HG02571 (cell line): ENCODE measurements at regions not wholly inside any gene's neighbourhood (a gene's known extent, or its start where the extent isn't known, plus 50 kb on each side); places are given as distances from the start of the nearest gene placed in this dataset.
A peak's percentile ranks its signal among the peaks of the same experiment; 100 is the strongest.
"Not testable (repeated sequence)": the region's sequence is repeated elsewhere in the genome, so short reads cannot be mapped to it uniquely, and the experiment has no call there.

Experiments used
- ATAC-seq: cut with Tn5 transposase; IDR thresholded peaks from one replicate; pipeline ENCODE4 v1.9.1; 2021; ENCODE audit warnings: mild to moderate bottlenecking, moderate library complexity; ENCODE audit not compliant: unreplicated experiment

DNA sequence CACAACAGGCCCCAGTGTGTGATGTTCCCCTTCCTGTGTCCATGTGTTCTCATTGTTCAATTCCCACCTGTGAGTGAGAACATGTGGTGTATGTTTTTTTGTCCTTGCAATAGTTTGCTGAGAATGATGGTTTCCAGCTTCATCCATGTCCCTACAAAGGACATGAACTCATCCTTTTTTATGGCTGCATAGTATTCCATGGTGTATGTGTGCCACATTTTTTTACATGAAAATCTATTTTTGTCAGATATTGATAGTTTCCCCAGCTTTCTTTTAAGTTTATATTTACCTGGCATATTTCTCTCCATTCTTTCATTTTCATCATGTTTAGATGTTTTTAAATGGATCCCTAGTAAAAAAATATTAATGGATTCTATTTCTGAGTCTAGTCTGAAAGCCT, 264.2 kb upstream of the UGT8 start:
- ATAC-seq: not testable (repeated sequence)

DNA sequence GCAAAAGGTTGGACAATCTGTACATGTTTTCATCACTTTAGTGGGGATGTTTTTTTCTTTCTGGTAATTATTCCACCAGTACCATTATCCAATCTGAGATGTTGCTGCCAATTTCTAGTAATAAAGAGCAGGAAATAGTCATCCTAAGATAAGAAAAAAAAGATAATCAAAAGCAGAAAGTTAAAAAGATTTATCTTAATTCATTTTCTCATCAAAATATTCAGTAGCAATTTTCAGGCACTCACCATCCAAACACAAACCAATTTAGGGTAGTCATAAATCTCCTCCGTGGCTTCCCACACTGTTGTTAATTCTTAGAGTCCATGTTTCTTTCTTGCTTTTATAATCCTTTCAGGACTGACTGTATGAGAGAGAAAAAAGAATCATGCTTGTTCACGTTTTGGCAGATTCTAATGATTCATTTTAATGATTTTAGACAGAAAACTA, 263.7 kb upstream of the UGT8 start:
- no peak for ATAC-seq

DNA sequence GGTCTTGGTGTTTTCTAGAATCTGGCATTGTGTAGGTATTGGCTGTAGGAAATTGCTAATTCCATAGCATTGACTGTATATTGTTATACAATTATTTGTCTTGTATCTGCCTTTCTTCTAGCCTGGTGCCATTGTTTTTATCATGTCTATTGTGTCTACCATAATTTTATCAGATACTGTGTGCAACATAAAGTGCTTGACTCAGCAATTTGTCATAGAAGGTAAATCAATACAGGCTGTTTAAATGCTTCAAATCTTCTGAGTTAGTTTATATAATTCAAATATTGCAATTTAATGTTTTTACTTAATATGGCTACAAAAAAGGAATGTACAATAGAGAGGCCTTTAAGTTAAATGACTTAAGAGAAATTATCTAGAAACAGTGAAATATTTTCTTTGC, 263.3 kb upstream of the UGT8 start:
- no peak for ATAC-seq

DNA sequence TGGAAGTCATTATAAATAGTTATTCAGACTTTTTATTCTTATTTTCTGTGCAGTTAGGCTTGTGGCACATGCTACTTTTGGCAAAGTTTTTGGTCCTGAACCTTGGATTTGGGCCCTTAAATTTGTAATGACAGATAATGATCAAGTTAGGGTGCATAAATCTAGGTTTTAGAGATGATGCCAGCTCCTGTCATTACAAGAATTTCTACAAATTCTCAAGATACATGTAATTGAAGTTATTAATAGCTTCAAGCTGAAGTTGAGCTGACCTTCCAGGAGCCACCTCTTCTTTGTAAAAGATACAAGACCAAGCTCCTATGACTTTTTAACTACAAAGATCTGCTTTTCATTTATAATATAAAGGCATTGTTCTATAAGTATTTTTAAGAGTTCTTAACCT, 255.6 kb upstream of the UGT8 start:
- ATAC-seq: no peak

DNA sequence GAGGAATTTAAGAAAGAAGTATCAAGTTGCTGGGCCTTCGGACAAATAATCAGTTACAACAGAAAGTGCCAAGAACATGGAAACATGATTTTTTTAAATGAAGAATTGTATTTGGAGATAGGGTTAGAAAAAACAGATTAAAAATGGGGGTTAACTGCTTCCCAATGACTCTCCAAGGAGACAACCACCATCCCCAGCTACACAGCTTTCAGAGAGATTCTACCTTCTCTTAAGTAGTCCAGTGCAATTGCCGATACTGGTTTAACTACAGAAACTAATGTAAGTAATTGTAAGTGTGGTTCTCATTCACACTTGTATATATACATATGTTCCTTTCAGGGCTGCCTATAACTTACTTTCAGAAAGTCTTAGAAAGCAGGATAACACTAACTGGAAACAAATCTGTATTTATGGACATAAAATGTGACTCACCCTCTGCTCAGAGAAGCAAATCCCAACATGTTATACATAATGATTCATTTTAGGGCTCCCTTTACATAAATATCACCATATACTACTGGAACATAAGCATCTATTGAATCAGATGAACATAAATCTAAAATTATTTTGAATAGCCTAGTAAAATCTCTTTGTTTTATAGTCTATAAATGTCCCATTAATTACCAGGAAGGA, 248.9 kb upstream of the UGT8 start:
- no peak for ATAC-seq

DNA sequence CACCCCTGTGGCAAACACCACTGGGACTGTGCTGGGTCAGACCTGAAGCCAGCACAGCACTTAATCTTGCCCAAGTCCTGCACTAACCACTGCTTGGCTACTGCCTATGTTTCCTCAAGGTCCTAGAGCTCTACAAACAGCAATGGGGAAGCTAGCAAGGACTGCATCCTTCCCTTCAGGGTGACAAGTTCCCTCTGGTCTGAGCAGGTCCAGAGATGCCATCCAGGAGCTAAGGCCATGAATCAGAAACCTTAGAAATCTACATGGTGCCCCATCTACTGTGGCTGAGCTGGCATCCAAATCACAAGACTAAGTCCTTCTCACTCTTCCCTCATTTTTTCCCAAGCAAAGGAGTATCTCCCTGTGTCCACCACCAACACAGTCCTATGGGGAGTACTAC, 239.7 kb upstream of the UGT8 start:
- ATAC-seq: no peak

DNA sequence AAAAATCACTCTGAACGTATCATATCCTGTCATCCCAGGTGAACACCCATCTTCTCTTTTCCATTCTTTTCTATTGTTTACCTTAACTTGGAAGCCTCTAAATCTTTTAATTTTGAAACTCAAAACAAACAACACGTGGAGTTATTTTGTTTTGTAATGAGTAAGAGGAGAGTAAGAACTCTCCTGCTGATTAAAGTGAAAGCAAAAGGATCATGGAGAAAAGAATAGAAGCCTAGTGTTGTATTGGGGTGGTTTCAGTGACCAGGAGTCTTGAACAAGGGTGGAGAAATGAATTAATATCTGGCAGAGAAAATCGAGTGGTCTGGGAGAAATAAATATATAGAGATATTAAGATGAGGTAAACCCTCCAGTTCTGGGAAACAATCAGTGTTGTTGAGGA, 237.4 kb upstream of the UGT8 start:
- no peak for ATAC-seq

DNA sequence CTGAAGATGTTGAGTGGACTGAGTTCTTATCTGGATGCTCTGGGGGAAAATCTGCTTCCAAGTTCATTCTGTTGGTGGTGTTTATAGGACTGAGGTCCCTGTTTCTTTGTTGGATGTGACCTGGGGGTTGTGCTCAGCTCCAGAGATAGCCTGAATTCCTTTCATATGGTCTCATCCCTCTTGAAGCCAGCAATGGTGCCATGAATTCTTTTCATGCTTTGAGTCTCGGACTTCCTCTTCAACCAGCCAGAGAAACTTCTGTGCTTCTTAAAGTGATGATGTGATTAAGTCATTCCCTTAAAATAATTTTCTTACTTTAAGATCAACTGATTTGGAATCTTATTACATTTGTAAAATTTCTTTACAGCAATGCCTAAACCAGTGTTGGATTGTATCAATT, 233.8 kb upstream of the UGT8 start:
- ATAC-seq: no peak

DNA sequence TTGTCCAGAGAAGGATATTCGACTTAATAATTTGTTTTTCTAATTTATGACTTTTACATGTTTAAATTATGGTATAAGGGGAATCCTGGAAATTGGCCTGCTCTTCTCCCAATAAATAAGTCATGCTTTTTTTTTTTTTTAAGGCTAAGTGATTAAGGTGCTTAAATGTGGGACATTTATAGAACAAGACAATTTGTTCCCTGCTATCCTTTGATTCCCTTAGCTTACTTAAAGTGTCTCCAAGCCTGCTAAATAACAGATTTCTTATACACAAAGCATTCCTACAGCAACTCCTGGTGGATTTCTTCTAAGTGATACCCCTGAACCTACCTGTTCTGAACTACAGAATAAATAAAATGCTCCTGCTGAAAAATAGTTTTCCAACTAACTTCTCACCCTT, 233.0 kb upstream of the UGT8 start:
- ATAC-seq: no peak

DNA sequence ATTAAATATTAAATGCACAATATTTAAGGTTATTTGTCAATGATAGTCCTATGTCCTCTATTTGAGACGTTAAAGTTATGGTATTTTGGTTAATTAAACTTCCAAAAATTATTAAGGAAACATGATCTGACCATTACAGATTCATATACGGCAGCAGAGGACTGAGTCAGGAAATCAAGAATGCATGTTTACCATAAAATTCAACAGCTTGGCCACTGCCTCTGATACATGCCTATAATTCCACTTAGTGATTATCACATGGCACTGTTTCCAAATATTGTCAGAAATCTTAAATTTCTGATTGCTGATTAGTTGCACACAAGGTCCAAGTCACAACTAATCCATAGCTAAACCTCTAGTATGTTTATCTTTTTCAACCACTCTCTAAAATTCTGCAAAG, 232.2 kb upstream of the UGT8 start:
- no peak for ATAC-seq

DNA sequence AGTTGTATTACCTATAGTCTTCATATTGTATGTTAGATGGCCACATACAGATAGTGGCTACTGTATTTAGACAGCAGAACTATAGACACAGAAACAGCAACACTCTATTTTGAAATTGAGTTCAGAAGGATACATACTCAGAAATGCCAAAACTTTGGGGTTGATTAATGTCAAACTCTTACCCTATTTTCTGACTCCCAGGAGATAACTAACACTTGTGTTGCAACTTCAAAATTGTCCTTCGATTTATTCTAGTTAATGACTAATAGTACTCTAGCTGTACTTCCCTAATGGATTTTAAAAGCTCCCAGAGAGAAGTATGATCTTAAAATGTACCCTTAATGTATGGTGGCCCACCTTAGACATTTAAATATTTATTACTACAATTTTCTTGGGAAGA, 229.9 kb upstream of the UGT8 start:
- ATAC-seq: no peak

DNA sequence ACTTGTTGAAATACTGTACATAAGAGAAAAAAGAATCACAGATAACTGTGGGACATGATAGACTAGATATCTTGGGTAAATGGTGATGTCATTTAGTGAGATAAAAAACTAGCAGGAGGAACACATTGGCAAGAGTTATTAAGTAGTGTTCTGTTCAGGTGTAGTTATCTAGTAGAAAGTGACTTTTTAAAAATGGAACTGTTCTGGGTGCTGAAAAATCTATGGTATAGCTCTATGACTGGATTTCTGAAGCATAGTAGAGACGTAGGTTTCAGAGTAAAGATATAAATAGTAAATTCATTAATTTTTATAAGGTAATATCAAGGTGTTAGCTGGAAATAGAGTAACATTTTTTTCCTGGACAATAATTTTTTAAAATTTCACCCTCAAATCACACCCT, 225.1 kb upstream of the UGT8 start:
- no peak for ATAC-seq

DNA sequence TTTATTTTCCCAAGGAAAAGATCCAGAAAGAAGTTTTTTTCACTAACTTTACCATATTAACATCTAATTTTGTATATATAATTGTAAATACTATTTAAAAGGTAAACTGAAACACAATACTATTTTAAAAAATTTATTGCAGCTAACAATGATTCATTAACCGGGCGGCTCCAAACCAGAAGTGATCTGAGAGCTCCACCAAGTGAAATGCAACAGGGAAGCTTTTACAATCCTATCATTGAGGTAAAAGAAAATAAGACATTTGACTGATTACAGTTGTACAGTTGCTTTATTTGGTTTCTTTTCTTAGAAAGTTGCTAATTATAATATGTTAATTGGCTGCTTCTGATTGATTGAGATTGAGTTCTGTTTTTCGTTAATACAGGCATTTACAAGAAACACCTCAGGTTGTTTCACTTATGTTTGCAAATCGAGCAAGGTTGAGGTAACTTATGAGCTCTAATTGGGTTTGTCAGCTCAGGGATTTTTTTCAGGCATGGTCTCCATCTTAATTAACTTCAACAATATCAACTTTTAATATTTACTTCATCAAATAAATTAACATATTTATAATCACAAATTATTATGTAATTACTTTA, 220.2 kb upstream of the UGT8 start:
- no peak for ATAC-seq

DNA sequence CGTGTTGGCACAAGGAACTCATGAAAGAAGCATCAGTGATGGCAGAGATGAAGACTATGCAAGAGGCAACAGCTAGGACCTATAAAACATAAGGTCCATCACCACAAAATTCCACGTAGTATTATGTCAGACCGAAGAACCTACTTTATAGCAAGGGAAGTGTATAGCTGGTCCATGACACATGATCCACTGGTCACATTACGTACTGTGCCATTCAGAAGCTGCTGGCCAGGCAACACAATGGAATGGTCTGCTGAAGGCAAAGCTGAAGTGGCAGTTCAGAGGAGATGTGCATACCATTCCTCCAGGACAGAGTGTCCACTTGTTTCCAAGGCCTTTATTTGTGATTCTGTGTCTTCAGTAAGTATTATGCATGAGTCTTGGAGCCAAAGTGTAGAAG, 215.5 kb upstream of the UGT8 start:
- ATAC-seq: no peak

DNA sequence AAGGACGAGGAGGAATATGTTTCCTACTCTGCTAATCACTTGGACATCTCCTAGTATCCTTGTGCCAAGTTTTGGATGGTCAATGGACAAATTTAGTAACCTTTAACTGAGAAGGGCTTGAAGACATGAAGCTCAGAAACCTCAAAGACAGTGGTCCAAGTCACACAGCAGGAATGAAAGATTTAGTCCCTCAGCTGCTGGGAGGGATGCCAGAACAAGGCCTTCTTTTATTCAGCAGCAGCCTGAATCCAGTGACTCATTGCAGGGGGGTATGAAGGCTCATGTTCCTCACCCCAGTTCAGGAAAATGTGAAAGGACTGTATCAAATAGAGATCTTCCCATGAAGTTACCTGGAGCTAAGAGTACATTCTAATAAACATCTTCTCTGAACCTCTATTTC, 214.9 kb upstream of the UGT8 start:
- no peak for ATAC-seq

DNA sequence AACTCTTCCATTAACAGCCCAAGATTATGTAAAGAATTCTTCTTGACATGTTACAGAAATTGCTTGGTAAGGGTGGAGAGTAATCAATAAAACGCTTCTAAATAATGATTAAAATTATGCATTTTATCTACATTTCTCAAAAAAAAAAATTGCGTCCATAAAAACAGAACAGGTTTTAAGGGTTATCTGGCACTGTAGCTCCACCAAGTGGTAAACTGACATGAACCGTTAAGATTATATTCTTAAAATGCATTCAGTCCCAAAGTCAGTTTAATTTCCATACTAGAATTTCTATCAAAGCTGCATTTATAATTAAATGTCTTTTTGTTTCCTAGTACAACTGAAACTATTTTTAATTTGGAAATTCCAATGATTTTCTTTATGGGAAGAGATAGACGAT, 214.0 kb upstream of the UGT8 start:
- ATAC-seq: no peak

DNA sequence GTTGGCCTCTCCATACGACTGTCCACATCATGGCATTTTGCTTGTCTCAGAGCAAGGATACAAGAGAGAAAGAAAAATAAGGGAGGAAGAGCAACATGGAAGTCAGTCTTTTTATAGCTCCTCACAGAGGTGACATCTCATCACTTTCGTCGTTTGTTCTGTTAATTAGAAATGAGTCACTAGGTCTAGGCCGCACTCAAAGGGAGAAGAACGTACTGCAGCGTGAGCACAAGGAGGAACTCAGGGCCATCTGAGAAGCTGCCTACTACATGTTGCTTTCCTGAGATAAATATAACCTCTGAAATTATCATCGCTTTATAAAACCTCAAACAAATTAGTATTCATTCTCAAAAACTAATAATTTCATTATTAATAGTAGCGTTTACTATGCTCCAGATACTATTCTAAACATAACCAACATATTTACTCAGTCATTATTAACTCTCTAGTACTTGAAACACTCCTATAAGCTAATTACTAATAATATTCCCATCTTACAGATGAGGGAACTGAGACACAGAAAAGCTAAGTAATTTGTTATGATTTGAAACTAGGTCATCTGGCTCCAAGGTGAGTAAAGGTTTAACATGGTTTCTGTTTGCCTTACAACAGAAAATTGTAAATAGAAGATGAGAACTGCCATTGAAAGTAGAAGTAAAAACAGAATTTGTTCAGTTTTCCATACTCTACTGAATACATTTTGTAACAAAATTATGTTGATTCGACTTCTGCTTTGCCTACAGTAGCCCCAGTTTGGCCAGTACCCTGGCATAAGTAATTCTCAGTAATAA, 213.2 kb upstream of the UGT8 start:
- peak; percentile 58 for ATAC-seq

DNA sequence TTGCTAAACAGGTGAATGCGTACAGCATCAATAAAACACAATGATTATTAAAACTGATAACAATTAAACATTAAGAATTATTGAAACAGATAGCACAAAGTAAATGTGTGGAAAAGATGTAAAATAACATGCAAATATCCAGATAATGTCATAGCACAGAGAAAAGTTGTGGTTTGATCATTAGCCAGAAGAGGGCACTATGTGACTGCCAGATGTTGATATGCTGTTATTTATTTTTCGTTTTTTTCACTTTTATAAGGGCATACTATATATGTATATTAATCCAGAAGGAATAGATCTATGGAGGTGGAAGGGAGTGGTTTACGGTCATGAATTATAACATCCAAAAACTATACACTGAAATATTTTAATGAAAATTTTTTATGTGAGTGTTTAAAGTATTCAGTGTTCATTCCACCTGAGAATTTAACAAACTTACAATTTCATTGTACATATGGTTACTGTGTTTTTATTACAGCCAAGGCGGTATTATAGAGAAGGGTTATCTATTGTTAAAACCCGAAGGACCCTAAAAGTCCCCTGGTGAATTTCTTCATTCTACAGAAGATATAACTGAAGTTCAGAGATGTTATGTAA, 211.9 kb upstream of the UGT8 start:
- ATAC-seq: no peak

DNA sequence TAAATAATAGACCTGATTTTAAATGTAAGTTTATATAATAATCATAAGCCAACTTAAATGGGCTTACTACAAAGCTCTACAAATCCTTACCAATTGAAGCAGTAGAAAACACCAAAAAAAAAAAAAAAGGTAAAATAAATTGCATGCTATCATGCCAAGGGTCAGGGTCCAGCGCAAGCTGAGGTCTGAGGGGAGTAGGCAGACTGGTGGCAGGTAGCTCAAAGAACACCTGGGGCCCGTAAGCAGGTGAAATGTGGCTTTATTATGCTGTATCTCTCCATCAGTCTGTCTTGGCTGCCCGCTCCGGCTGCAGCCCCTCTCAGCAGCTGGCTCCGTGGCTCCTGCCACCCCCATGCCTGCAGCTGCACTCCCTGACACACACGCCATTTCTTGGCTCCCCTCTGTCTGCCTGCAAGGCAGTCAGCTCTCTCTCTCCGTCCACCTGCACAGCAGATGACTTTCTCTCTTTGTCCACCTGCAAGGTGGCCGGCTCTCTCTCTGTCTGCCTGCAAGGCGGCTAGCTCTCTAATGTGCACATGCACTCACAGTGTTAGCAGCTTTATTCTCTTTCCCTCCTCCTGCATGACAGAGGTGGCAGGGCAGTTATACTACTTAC, 209.4 kb upstream of the UGT8 start:
- no peak for ATAC-seq

DNA sequence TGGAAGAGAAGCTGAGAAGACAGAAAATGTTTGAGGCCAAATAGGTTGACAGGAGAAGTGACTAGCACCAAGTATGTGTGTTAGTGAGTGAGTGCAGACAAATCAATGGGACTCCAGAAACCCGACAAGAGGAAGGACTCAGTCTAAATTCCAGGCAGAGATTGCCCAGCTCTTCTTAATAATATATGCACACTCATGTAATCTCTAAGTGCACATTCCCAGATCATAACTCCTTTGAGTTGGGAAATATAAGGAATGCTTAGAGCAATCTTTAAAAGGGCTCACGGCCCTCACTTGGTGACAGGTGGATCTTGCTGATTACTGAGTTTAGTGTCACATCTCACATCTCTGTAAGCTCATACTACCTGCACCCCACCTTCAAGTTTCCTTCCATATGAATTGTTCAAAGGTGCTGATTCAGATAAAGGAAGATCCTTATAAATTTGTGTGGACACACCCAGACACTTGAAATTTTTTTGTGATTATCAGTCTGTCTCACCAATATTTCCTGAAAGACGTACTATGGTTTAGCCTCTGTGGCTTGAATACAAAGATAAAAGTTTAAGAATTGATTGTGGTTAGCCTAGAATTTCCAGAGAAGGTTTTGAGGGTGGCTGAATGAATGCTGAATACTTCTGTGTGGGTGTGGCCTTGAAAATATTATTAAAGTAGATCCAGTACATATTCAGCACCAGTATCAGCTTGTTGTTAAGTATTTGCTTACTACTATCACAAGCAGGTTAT, 205.1 kb upstream of the UGT8 start:
- no peak for ATAC-seq

DNA sequence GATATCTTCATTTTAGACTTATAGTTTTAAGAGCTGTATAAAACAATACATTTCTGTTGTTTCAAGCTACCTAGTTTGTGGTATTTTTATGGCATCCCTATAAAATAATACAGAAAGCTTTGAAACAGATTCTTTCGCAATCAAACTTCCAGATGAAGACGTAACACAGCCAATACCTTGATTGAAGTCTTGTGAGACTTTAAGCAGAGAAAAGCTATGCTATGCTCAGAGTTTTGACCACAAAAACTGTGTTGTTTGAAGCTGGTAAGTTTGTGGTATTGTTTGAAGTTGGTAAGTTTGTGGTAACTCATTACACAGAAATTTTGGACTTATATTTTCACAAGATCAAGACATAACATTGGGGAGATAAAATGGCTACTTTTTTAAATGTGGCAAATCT, 201.8 kb upstream of the UGT8 start:
- no peak for ATAC-seq
